GM08714 (cell line): ENCODE measurements at regions not wholly inside any gene's neighbourhood (a gene's known extent, or its start where the extent isn't known, plus 50 kb on each side); places are given as distances from the start of the nearest gene placed in this dataset.

ENCODE experiments used
- H3K4me3 ChIP-seq: fragments of 200-500 bp; sonication (Bioruptor generic); 2 replicates; pipeline ENCODE4 v1.5.1; 2014; ENCODE audit warnings: mild to moderate bottlenecking, low read length, inconsistent platforms
- ZNF274 ChIP-seq: IDR thresholded peaks from 2 replicates; pipeline ENCODE4 v1.6.1; 2012; ENCODE audit warnings: mild to moderate bottlenecking, low read depth, low read length

DNA sequence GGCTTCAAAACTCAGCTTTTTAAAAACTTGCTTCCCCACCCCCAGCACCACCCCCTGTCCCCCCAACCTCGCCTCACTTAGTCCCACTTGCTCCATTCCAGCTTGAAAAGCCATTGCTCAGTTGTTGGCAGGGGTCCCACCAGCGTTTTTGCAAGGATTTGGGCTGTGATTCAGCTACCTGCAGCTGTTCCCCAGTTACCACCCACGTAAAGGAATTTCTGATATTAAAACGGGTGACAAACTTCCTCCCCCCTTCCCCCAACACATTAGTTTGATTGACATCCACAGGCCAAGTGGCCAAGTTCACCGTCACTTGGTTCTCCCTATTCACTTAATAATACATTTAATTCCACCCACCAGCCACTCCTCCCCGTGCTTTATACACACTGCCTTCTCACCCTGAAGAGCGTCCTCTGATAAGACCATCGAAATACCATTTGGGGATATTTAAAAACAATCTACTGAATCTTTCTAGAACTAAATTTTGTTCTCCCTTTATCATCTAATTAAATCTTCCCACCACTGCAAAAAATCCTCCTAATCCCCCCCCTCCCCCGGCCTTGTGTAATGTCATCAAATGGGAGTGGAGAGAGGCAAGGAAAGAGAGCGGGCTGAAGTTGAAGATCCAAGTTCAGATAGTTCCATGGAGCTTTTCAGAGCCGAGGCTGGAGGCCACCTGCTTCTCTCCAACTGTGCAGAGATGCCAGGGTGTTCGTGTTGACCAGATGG is 55.1 kb downstream of the SOX9 start:
- no peak for TF ChIP-seq ZNF274
- H3K4me3 ChIP-seq: no peak overlapping the region

GRCh38 chr17:72176516-72176851 is 55.7 kb downstream of the SOX9 start:
- no peak for TF ChIP-seq ZNF274
- no peak overlapping the region for H3K4me3 ChIP-seq

DNA sequence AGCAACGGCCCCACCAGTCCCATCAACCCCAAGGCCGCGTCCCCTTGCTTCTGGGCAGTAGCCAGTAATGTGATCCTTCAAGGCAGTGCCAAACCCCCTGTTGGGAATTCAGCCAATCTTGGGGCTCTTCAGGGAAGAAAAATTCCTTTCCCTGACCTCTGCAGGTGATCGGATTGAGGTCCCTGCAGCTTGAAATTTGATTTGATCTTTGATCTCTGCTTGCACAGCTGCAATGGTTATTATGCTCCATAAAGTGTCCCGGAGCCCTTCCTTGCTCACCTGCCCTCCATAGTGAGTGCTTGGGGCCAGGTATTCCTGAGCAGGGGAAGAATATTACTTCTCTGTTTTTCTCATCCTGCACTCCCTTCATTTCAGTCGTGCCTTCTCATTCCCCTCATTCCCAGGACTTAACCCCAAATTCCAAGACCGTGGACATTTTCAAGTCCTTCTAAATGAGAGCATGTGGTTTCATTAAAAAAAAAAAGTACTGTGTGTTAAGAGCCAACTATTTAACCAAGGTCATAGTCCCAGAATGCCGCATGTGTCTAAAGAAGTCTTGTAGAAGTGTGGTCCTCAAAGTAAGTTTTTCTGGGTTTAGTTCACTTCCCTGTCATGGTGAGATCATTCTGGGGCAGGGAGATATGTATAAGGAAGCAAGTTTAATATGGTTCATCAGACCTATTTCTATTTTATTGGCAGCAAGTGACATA is 56.3 kb downstream of the SOX9 start:
- H3K4me3 ChIP-seq: no peak overlapping the region
- no peak for TF ChIP-seq ZNF274

GRCh38 chr17:72177738-72178137 is 56.9 kb downstream of the SOX9 start:
- no peak overlapping the region for H3K4me3 ChIP-seq
- TF ChIP-seq ZNF274: no peak

GRCh38 chr17:72182371-72182873 is 61.6 kb downstream of the SOX9 start:
- no peak overlapping the region for H3K4me3 ChIP-seq
- no peak for TF ChIP-seq ZNF274

GRCh38 chr17:72183194-72183685 is 62.4 kb downstream of the SOX9 start:
- no peak overlapping the region for H3K4me3 ChIP-seq
- no peak for TF ChIP-seq ZNF274

GRCh38 chr17:72184805-72185204 is 64.0 kb downstream of the SOX9 start:
- no peak overlapping the region for H3K4me3 ChIP-seq
- TF ChIP-seq ZNF274: no peak

DNA sequence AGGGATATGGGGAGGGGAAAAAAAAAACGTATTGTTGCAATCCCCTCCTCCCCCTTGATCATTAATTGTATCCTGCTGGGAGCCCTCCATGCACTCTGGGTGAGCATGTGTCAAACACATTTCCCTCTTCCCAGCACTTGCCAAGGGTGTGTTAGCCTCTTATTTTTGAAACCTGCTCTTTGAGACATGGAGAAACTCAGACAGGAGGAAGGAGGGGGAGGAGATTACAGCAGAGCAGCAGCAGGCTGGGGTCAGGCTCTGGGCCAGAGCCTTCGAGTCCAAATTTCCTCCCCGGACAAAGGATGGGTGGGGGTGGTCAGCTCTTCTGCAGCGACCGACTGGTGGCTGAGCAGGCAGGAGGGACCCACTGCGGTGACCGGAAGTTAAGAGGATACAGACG is 64.7 kb downstream of the SOX9 start:
- no peak for TF ChIP-seq ZNF274
- no peak overlapping the region for H3K4me3 ChIP-seq

GRCh38 chr17:72187556-72187955 is 66.7 kb downstream of the SOX9 start:
- H3K4me3 ChIP-seq: no peak overlapping the region
- no peak for TF ChIP-seq ZNF274

- TF ChIP-seq ZNF274: no peak
- no peak overlapping the region for H3K4me3 ChIP-seq
Measured at GRCh38 chr17:72188801-72189200, 68.0 kb downstream of the SOX9 start.

- no peak overlapping the region for H3K4me3 ChIP-seq
- TF ChIP-seq ZNF274: no peak
Measured at GRCh38 chr17:72189768-72190593, 69.2 kb downstream of the SOX9 start.

GRCh38 chr17:72191356-72191755 is 70.5 kb downstream of the SOX9 start:
- no peak for TF ChIP-seq ZNF274
- no peak overlapping the region for H3K4me3 ChIP-seq

DNA sequence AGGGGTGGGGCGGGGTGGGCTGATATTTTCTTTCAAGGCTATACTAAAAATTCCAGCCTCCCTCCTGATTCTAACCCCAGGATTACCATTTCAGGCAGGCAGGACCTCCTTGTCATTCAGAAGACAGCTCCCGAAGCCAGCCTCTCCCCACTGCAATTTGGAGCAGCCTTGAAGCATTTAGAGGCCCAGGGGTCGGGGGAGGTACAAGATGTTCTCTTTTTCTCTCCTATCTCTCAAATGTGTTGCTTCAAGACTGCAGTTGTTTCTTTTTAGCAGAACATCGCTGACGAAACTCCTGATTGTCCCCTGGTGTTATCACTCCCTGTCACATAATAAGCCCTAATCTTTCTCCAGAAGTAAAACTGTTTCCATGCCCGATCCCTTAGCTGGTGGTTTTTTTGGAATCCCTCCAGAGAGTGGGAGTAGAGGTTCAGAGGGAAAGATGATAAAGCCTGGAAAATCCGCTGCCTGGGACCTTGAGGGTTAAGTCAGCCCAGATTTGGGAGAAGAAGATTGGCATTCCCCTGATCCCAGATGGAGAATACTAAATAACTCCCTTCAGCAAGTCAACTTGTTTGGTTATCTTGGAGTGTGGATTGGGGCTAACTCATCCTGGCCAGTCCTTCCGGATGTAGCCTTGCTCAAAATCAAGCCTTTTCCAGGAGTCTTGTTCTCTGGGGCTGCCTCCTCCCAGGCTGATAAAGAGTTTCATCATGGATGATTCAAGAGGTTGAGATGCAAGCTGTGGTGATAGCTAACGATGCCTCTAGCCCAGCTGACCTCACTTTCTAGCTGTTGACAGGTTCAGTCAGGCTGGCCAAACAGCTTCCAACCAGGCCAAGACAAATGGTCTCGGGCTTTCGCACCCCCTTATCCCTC is 71.3 kb downstream of the SOX9 start:
- H3K4me3 ChIP-seq: no peak overlapping the region
- TF ChIP-seq ZNF274: no peak
